Stomach (tissue), 8 donors: ENCODE measurements at regions not wholly inside any gene's neighbourhood (a gene's known extent, or its start where the extent isn't known, plus 50 kb on each side); places are given as distances from the start of the nearest gene placed in this dataset.

Source experiments
- DNase-seq, 2 donors: peaks; one replicate each; pipeline versions ENCODE4 v3.0.0 to v3.0.0-alpha.2; 2013 to 2019
- H3K27ac ChIP-seq, 5 donors: fragments of 200-600 bp in 4 of 5; sonication (generic) in 4 of 5; one replicate each; pipeline ENCODE4 v1.5.1; 2013 to 2019; ENCODE audit warnings: mild to moderate bottlenecking in 1 of 5, moderate library complexity in 1 of 5
- H3K27me3 ChIP-seq, 3 donors: fragments of 200-600 bp; sonication (generic); one replicate each; pipeline ENCODE4 v1.5.1; 2017 to 2019; ENCODE audit warnings: mixed run types in 1 of 3
- H3K36me3 ChIP-seq, 4 donors: fragments of 200-600 bp; sonication (generic); 1 replicate in 3 of 4; 2 replicates in 1 of 4; pipeline ENCODE4 v1.5.1; 2016 to 2019
- H3K4me1 ChIP-seq, 4 donors: fragments of 200-600 bp; sonication (generic); one replicate each; pipeline ENCODE4 v1.5.1; 2016 to 2019
- H3K4me3 ChIP-seq, 4 donors: fragments of 200-600 bp; sonication (generic) in 3 of 4; one replicate each; pipeline ENCODE4 v1.5.1; 2016 to 2019; ENCODE audit warnings: mild to moderate bottlenecking in 1 of 4
- H3K9me3 ChIP-seq, 4 donors: fragments of 200-600 bp; sonication (generic); one replicate each; pipeline ENCODE4 v1.5.1; 2016 to 2019
- EP300 ChIP-seq: sonication (generic); formaldehyde crosslinking; IDR thresholded peaks from one replicate; pipeline ENCODE4 v1.6.1; 2017; ENCODE audit warnings: antibody characterized with exemption
- POLR2A ChIP-seq, 4 donors: fragments of 450-650 bp; IDR thresholded peaks; one replicate each; pipeline ENCODE4 v1.6.1; 2016; ENCODE audit warnings: antibody characterized with exemption in 4 of 4, control low read depth in 2 of 4, mild to moderate bottlenecking in 1 of 4, moderate library complexity in 1 of 4
- POLR2AphosphoS5 ChIP-seq, 3 donors: sonication (generic); formaldehyde crosslinking; IDR thresholded peaks; one replicate each; pipeline ENCODE4 v1.6.1; 2016; ENCODE audit warnings: antibody characterized with exemption in 3 of 3
- WGBS, 5 donors: extraction: QIAGEN DNeasy Blood & Tissue Kit in 3 of 5; methylation state at CpG; one replicate each; pipeline versions ENCODE4 v1.1.5 to v1.1.7; 2013 to 2018; 5-methylcytosine and 5-hydroxymethylcytosine counted together
- intact Hi-C: fragments of 100-400 bp; cut with DNase I; formaldehyde crosslinking; loops from one replicate; pipeline ENCODE4 v1.15.1; 2023; ENCODE audit warnings: low total_unique reads
- TF ChIP-seq, protein P1 (sequence below), 7 experiments: fragments of 450-650 bp in 4 of 7; fragments of 200-600 bp in 3 of 7; sonication (generic) in 3 of 7; IDR thresholded peaks; one replicate each; pipeline ENCODE4 v1.5.1; 2016 to 2019; ENCODE audit warnings: antibody characterized with exemption in 7 of 7, control low read depth in 2 of 7, mild to moderate bottlenecking in 1 of 7
- donor health status: healthy with polysubstance abuse.
- donor health status: Bipolar disorder and iron deficiency.
- donor health status: healthy.

DNA sequence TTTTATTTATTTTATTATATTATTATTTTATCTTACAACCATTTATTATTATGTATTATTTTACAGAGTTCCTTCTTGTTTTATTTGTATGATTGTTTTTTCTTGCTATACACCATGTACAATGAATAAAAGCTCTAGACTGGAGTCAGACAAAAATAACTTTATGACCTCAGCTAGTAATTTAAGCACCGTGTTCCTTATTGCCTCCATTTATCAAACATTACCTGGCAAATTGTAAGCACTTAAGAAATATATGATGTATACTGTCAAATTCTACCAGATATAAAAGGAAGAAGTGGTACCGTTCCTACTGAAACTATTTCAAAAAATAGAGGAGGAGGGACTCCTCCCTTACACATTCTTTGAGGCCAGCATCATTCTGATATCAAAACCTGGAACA, 326.9 kb upstream of the NECTIN3 start:
- H3K27me3 ChIP-seq = no peaks in the 10 kb centered on the region
- H3K9me3 ChIP-seq = peaks cover 0 to 7% (median 2%) of the 10 kb centered on the region in 4 donors
- peaks cover 5 to 12% (median 10%) of the 10 kb centered on the region in 4 donors for H3K4me1 ChIP-seq
- no peaks in the 10 kb centered on the region for H3K36me3 ChIP-seq
- no peak overlapping the region for H3K4me3 ChIP-seq
- intact Hi-C loops = no loop called here
- TF ChIP-seq EP300 (no peak), POLR2A (IDR thresholded peaks at IDR 0.05) (no peak), POLR2AphosphoS5 (IDR thresholded peaks at IDR 0.05) (no peak)
- TF ChIP-seq, protein P1, sequence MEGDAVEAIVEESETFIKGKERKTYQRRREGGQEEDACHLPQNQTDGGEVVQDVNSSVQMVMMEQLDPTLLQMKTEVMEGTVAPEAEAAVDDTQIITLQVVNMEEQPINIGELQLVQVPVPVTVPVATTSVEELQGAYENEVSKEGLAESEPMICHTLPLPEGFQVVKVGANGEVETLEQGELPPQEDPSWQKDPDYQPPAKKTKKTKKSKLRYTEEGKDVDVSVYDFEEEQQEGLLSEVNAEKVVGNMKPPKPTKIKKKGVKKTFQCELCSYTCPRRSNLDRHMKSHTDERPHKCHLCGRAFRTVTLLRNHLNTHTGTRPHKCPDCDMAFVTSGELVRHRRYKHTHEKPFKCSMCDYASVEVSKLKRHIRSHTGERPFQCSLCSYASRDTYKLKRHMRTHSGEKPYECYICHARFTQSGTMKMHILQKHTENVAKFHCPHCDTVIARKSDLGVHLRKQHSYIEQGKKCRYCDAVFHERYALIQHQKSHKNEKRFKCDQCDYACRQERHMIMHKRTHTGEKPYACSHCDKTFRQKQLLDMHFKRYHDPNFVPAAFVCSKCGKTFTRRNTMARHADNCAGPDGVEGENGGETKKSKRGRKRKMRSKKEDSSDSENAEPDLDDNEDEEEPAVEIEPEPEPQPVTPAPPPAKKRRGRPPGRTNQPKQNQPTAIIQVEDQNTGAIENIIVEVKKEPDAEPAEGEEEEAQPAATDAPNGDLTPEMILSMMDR (IDR thresholded peaks at IDR 0.05) = no peak
- peak overlapping the region in 2 of 5 donors; percentile 41 to 61 for H3K27ac ChIP-seq
- WGBS, 5 donors = 63 to 67% (median 65%) methylated on average over 2 of the region's 2 CpGs
- no peak for DNase-seq

DNA sequence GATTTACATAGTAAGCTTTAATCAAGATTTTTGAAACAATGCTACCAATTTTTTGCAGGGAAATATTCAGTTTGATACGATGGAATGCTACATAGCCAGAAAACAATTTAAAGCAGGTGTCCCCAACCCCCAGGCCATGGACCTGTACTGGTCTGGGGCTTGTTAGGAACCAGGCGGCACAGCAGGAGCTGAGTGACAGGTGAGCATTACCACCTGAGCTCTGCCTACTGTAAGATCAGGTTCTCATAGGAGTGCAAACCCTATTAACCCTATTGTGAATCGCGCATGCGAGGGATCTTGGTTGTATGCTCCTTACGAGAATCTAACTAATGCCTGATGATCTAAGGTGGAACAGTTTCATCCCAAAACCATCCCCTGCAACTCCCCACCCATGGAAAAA, 322.6 kb upstream of the NECTIN3 start:
- H3K27ac ChIP-seq = no peak overlapping the region
- H3K36me3 ChIP-seq = no peaks in the 10 kb centered on the region
- peaks cover 0 to 7% (median 0%) of the 10 kb centered on the region in 4 donors for H3K4me1 ChIP-seq
- peaks cover 0 to 7% (median 2%) of the 10 kb centered on the region in 4 donors for H3K9me3 ChIP-seq
- 93 to 97% (median 95%) methylated on average over 6 of the region's 6 CpGs for WGBS, 5 donors
- TF ChIP-seq POLR2A (IDR thresholded peaks at IDR 0.05) = no peak
- TF ChIP-seq, protein P1 (IDR thresholded peaks at IDR 0.05) = no peak
- TF ChIP-seq POLR2AphosphoS5 (IDR thresholded peaks at IDR 0.05) = no peak
- no peak for TF ChIP-seq EP300
- no peak overlapping the region for H3K4me3 ChIP-seq
- no peak for DNase-seq
- H3K27me3 ChIP-seq = no peaks in the 10 kb centered on the region
- intact Hi-C loops = no loop called here

DNA sequence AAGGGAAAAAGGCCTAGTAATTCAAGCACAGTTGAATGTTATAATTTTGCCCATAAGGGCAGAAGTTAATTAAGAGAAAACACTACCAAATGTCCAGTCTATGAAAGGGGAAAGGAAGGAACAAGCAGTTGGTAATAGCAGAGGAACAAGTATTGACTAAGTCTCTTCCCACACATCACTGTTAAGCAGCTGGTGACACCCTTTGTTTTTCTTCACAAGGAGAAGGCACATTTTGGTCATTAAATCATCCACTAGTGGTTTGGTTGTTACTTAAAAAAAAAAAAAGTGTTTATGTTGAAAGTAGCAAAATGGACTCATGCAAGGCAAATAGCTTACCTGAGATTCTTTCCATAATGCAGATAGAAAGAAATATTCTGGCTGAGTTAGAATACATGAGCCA, 321.4 kb upstream of the NECTIN3 start:
- no peak overlapping the region for H3K27ac ChIP-seq

DNA sequence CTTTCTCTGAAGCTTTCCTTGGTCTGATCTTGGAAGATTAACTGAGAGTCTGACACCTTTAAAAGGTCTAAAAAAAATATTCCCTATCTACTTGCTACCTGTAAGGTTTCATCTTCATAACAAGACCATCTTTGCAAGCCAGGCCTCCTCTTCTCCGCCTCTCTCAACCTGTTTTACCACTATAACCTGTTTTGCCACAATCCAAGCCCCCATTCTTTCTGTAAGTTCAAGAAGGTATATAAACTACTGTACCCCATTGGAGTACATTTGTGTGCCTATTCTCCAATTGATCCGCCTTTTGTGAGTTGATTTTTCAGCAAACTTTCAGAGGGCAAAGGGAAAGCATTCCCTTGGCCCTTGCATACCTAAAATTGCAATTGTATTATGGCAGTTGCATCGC, 319.3 kb upstream of the NECTIN3 start:
- H3K4me3 ChIP-seq = no peak overlapping the region
- H3K27me3 ChIP-seq = no peaks in the 10 kb centered on the region
- 86 to 95% (median 87%) methylated on average over 3 of the region's 3 CpGs for WGBS, 5 donors
- peaks cover 0 to 14% (median 6%) of the 10 kb centered on the region in 4 donors for H3K4me1 ChIP-seq
- H3K27ac ChIP-seq = no peak overlapping the region
- DNase-seq = no peak
- TF ChIP-seq POLR2AphosphoS5 (IDR thresholded peaks at IDR 0.05) (no peak), EP300 (no peak)
- intact Hi-C loops = no loop called here
- H3K36me3 ChIP-seq = no peaks in the 10 kb centered on the region
- H3K9me3 ChIP-seq = no peaks in the 10 kb centered on the region

More for the DNA sequence above, 321.4 kb upstream of the NECTIN3 start:
- no peaks in the 10 kb centered on the region for H3K27me3 ChIP-seq
- DNase-seq = no peak
- TF ChIP-seq, protein P1 (IDR thresholded peaks at IDR 0.05) = no peak
- no peak for TF ChIP-seq EP300
- TF ChIP-seq POLR2A (IDR thresholded peaks at IDR 0.05) = no peak
- TF ChIP-seq POLR2AphosphoS5 (IDR thresholded peaks at IDR 0.05) = no peak
- intact Hi-C loops = no loop called here
- no peaks in the 10 kb centered on the region for H3K36me3 ChIP-seq
- H3K4me1 ChIP-seq = peaks cover 0 to 10% (median 5%) of the 10 kb centered on the region in 4 donors
- H3K4me3 ChIP-seq = no peak overlapping the region
- peaks cover 0 to 7% (median 2%) of the 10 kb centered on the region in 4 donors for H3K9me3 ChIP-seq

DNA sequence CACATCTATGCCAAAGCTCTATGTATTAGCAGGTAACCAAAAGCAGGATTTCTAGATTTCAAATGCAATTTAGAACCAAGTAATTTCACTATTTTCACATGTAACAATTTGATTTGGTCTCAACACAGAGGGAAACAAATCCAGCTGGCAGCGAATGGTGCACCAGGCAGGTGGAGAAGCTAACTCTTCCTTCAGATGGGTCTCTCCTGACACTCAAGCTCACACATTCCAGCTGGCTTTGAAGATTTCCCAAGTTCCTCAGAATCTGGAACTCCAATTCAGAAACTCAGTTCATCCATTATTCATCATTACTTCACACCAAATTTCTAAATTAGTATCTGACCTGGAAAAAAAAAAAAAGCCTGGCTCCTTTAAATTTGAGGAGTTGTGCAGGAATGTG, 318.1 kb upstream of the NECTIN3 start:
- no peak overlapping the region for H3K4me3 ChIP-seq
- H3K27me3 ChIP-seq = no peaks in the 10 kb centered on the region
- DNase-seq = no peak
- H3K36me3 ChIP-seq = no peaks in the 10 kb centered on the region
- intact Hi-C loops = no loop called here
- H3K27ac ChIP-seq = no peak overlapping the region
- 80 to 100% (median 96%) methylated on average over 1 of the region's 1 CpG for WGBS, 5 donors
- peaks cover 0 to 14% (median 6%) of the 10 kb centered on the region in 4 donors for H3K4me1 ChIP-seq
- H3K9me3 ChIP-seq = no peaks in the 10 kb centered on the region
- TF ChIP-seq EP300 = no peak
- TF ChIP-seq, protein P1 (IDR thresholded peaks at IDR 0.05) = no peak
- no peak for TF ChIP-seq POLR2A (IDR thresholded peaks at IDR 0.05)
- TF ChIP-seq POLR2AphosphoS5 (IDR thresholded peaks at IDR 0.05) = no peak
